ENCODE measurements at regions not wholly inside any gene's neighbourhood (a gene's known extent, or its start where the extent isn't known, plus 50 kb on each side); places are given as distances from the start of the nearest gene placed in this dataset.

- no peak for TF ChIP-seq CTCF (conservative IDR thresholded peaks at IDR 0.05; ENCODE audit: low read length)
- TF ChIP-seq EZH2phosphoT487 (IDR thresholded peaks at IDR 0.05; ENCODE audit: borderline replicate concordance, low read depth, low read length): no peak
Observed at GRCh38 chr1:2914702-2915101, 106.6 kb upstream of the ACTRT2 start.
